ENCODE measurements at regions not wholly inside any gene's neighbourhood (a gene's known extent, or its start where the extent isn't known, plus 50 kb on each side); places are given as distances from the start of the nearest gene placed in this dataset.

- Histone ChIP-seq H3K4me3 (ENCODE audit: low read depth, low read length) (no peak overlapping the region), H3K27me3 (ENCODE audit: control insufficient read depth, insufficient read depth, low read length) (no peaks in the 10 kb centered on the region; the same call in 1 of the 2 replicates), H3K36me3 (ENCODE audit: control insufficient read depth, insufficient read depth, low read length) (no peaks in the 10 kb centered on the region)
- DNase-seq (ENCODE audit: low read depth) = no peak
- TF ChIP-seq CTCF (IDR thresholded peaks at IDR 0.05; ENCODE audit: insufficient read depth, low read depth, low read length) = no peak
- POLR2A ChIA-PET = no interaction called here
- CTCF ChIA-PET = interaction anchor here (1.0 kb wide), 1 partner anchor 15 kb away, joined by 3 read pairs; no protein-coding TSS in a partner anchor
These were observed 195.0 kb upstream of the MAN1A1 start for GRCh38 chr6:119544325-119545175.

DNA sequence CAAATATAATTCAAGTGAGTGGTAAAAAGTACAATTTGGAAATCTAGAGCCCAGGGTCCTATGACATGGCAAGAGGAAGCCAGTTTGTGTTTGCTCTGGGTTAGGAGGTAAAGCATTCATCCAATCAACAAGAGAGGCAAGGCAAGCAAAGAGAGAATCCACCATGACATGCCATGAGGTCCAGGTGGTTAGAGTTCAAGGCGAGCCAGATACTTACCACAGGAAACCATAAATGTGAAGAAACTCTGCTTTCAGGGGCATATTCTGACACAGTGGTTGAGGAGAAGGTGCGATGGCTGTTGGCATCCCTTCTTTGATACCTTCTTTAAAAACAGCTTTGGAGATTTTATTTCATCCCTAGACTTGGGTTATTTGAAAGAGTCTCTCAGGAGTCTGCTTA lies 193.8 kb upstream of the MAN1A1 start:
- ChIA-PET CTCF (interaction anchor here (1.0 kb wide), 1 partner anchor 16 kb away, joined by 3 read pairs; no protein-coding TSS in a partner anchor), POLR2A (no interaction called here)
- no peaks in the 10 kb centered on the region; the same call in 1 of the 2 replicates for H3K27me3 ChIP-seq (ENCODE audit: control insufficient read depth, insufficient read depth, low read length)
- no peak overlapping the region for H3K4me3 ChIP-seq (ENCODE audit: low read depth, low read length)
- TF ChIP-seq CTCF (IDR thresholded peaks at IDR 0.05; ENCODE audit: insufficient read depth, low read depth, low read length) = no peak
- H3K36me3 ChIP-seq (ENCODE audit: control insufficient read depth, insufficient read depth, low read length) = no peaks in the 10 kb centered on the region
- no peak for DNase-seq (ENCODE audit: low read depth)

DNA sequence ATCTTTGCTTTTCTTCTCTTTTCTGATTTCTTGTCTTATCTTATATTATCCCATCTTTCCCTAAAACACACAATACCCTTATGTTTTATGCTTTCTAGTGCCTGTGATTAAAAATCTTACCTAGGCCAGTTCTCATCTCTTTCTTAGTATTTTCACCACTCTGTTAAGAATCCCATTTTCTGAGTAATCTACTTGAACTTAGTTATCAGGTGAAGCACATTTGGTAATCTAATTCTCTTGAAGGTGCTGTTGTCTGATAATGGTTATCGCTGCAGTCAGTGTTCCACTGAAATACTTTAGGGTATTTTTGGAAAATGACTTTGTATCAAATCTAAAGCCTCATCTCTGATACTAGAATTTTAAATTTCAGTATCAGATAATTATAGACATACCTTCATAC lies 192.5 kb upstream of the MAN1A1 start:
- Histone ChIP-seq H3K27me3 (ENCODE audit: control insufficient read depth, insufficient read depth, low read length) (no peaks in the 10 kb centered on the region; the same call in 1 of the 2 replicates), H3K4me3 (ENCODE audit: low read depth, low read length) (no peak overlapping the region), H3K36me3 (ENCODE audit: control insufficient read depth, insufficient read depth, low read length) (no peaks in the 10 kb centered on the region)
- no peak for DNase-seq (ENCODE audit: low read depth)
- no peak for TF ChIP-seq CTCF (IDR thresholded peaks at IDR 0.05; ENCODE audit: insufficient read depth, low read depth, low read length)
- CTCF ChIA-PET = no interaction called here
- POLR2A ChIA-PET = no interaction called here

- TF ChIP-seq CTCF (IDR thresholded peaks at IDR 0.05; ENCODE audit: insufficient read depth, low read depth, low read length) = no peak
- ChIA-PET POLR2A (no interaction called here), CTCF (interaction anchor here (0.9 to 1.9 kb wide), 2 partner anchors 30 to 190 kb away, joined by 3 to 10 read pairs; no protein-coding TSS in a partner anchor)
- Histone ChIP-seq H3K27me3 (ENCODE audit: control insufficient read depth, insufficient read depth, low read length) (peaks cover 2% of the 10 kb centered on the region; the same call in 1 of the 2 replicates), H3K36me3 (ENCODE audit: control insufficient read depth, insufficient read depth, low read length) (no peaks in the 10 kb centered on the region), H3K4me3 (ENCODE audit: low read depth, low read length) (no peak overlapping the region)
- DNase-seq (ENCODE audit: low read depth) = peak; percentile 100
These were observed 191.8 kb upstream of the MAN1A1 start for GRCh38 chr6:119541132-119541905.

DNA sequence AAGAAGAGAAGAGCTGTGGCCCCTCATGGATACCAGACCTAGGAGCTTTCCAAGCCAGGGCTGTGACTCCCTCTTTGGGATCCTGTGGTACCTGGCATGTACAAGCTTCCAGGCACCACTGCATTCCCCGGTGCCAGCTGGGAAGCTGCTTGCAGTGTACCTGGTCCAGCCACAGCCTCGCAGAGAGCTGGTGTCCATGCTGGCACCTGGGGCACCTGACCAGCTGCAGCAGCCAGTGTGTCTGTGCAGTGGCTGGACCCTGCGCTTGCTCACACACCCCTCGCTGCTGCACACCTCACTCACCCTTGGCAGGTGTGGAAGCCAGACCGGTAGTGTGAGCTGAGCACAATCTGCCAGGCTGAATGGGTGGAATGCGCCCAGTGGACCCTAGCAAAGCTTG lies 190.9 kb upstream of the MAN1A1 start:
- DNase-seq (ENCODE audit: low read depth) = no peak
- H3K36me3 ChIP-seq (ENCODE audit: control insufficient read depth, insufficient read depth, low read length) = no peaks in the 10 kb centered on the region
- TF ChIP-seq CTCF (IDR thresholded peaks at IDR 0.05; ENCODE audit: insufficient read depth, low read depth, low read length) = no peak
- POLR2A ChIA-PET = no interaction called here
- peaks cover 2% of the 10 kb centered on the region; the same call in 1 of the 2 replicates for H3K27me3 ChIP-seq (ENCODE audit: control insufficient read depth, insufficient read depth, low read length)
- no peak overlapping the region for H3K4me3 ChIP-seq (ENCODE audit: low read depth, low read length)
- CTCF ChIA-PET = interaction anchor here (0.9 to 1.9 kb wide), 2 partner anchors 29 to 189 kb away, joined by 3 to 10 read pairs; no protein-coding TSS in a partner anchor
